ENCODE measurements at regions not wholly inside any gene's neighbourhood (a gene's known extent, or its start where the extent isn't known, plus 50 kb on each side); places are given as distances from the start of the nearest gene placed in this dataset.

- no peak for TF ChIP-seq CTCF (IDR thresholded peaks at IDR 0.05; ENCODE audit: insufficient read depth, low read length, severe bottlenecking)
- Histone ChIP-seq H3K36me3 (ENCODE audit: control insufficient read depth, insufficient read depth, low read length) (no peaks in the 10 kb centered on the region), H3K4me3 (ENCODE audit: low read depth, low read length) (no peak overlapping the region), H3K27me3 (ENCODE audit: control insufficient read depth, insufficient read depth, low read length) (no peaks in the 10 kb centered on the region)
- no peak for DNase-seq (ENCODE audit: low read depth)
- FAIRE-seq = no peak
These were observed 326.4 kb upstream of the NAALADL2 start for GRCh38 chr3:174532776-174533175.

GRCh38 chr3:174533286-174533685 lies 325.8 kb upstream of the NAALADL2 start:
- no peaks in the 10 kb centered on the region for H3K27me3 ChIP-seq (ENCODE audit: control insufficient read depth, insufficient read depth, low read length)
- H3K4me3 ChIP-seq (ENCODE audit: low read depth, low read length) = no peak overlapping the region
- FAIRE-seq (no peak), DNase-seq (ENCODE audit: low read depth) (peak; percentile 80)
- no peaks in the 10 kb centered on the region for H3K36me3 ChIP-seq (ENCODE audit: control insufficient read depth, insufficient read depth, low read length)
- TF ChIP-seq CTCF (IDR thresholded peaks at IDR 0.05; ENCODE audit: insufficient read depth, low read length, severe bottlenecking) = no peak

GRCh38 chr3:174536319-174536718 lies 322.8 kb upstream of the NAALADL2 start:
- FAIRE-seq = no peak

GRCh38 chr3:174538151-174538550 lies 321.0 kb upstream of the NAALADL2 start:
- FAIRE-seq = no peak
- TF ChIP-seq CTCF (IDR thresholded peaks at IDR 0.05; ENCODE audit: insufficient read depth, low read length, severe bottlenecking) = no peak
- H3K4me3 ChIP-seq (ENCODE audit: low read depth, low read length) = no peak overlapping the region

More at GRCh38 chr3:174536319-174536718, 322.8 kb upstream of the NAALADL2 start:
- Histone ChIP-seq H3K36me3 (ENCODE audit: control insufficient read depth, insufficient read depth, low read length) (no peaks in the 10 kb centered on the region), H3K4me3 (ENCODE audit: low read depth, low read length) (no peak overlapping the region), H3K27me3 (ENCODE audit: control insufficient read depth, insufficient read depth, low read length) (no peaks in the 10 kb centered on the region)
- no peak for DNase-seq (ENCODE audit: low read depth)
- TF ChIP-seq CTCF (IDR thresholded peaks at IDR 0.05; ENCODE audit: insufficient read depth, low read length, severe bottlenecking) = no peak

GRCh38 chr3:174540116-174540908 lies 318.8 kb upstream of the NAALADL2 start:
- no peak for FAIRE-seq
- no peak for TF ChIP-seq CTCF (IDR thresholded peaks at IDR 0.05; ENCODE audit: insufficient read depth, low read length, severe bottlenecking)

More at GRCh38 chr3:174538151-174538550, 321.0 kb upstream of the NAALADL2 start:
- Histone ChIP-seq H3K27me3 (ENCODE audit: control insufficient read depth, insufficient read depth, low read length) (no peaks in the 10 kb centered on the region), H3K36me3 (ENCODE audit: control insufficient read depth, insufficient read depth, low read length) (no peaks in the 10 kb centered on the region)
- no peak for DNase-seq (ENCODE audit: low read depth)

More at GRCh38 chr3:174540116-174540908, 318.8 kb upstream of the NAALADL2 start:
- Histone ChIP-seq H3K36me3 (ENCODE audit: control insufficient read depth, insufficient read depth, low read length) (no peaks in the 10 kb centered on the region), H3K27me3 (ENCODE audit: control insufficient read depth, insufficient read depth, low read length) (no peaks in the 10 kb centered on the region), H3K4me3 (ENCODE audit: low read depth, low read length) (no peak overlapping the region)
- no peak for DNase-seq (ENCODE audit: low read depth)

Data from bronchial epithelial cell (primary cell).